KMS-11 (cell line): ENCODE measurements at regions not wholly inside any gene's neighbourhood (a gene's known extent, or its start where the extent isn't known, plus 50 kb on each side); places are given as distances from the start of the nearest gene placed in this dataset.

ENCODE experiments used
- H2AFZ ChIP-seq: fragments of 200-600 bp; sonication (generic); 2 replicates; pipeline ENCODE4 v1.6.1; 2016; ENCODE audit warnings: antibody characterized with exemption, mixed run types, low read depth
- H3K27ac ChIP-seq: fragments of 200-600 bp; sonication (generic); 2 replicates; pipeline ENCODE4 v1.6.1; 2016; ENCODE audit warnings: mild to moderate bottlenecking, mixed run types
- H3K27me3 ChIP-seq: fragments of 200-600 bp; sonication (generic); 2 replicates; pipeline ENCODE4 v1.6.1; 2017; ENCODE audit warnings: mild to moderate bottlenecking, low read depth, mixed run types, moderate library complexity; ENCODE audit not compliant: insufficient read depth
- H3K36me3 ChIP-seq: fragments of 200-600 bp; sonication (generic); 2 replicates; pipeline ENCODE4 v1.6.1; 2017; ENCODE audit warnings: mild to moderate bottlenecking, mixed run types; ENCODE audit not compliant: insufficient read depth
- H3K4me1 ChIP-seq: fragments of 200-600 bp; sonication (generic); 2 replicates; pipeline ENCODE4 v1.6.1; 2016; ENCODE audit warnings: mild to moderate bottlenecking, low read depth, mixed run types; ENCODE audit not compliant: poor library complexity, severe bottlenecking
- H3K4me2 ChIP-seq: fragments of 200-600 bp; sonication (generic); 2 replicates; pipeline ENCODE4 v1.7.0; 2016; ENCODE audit warnings: mild to moderate bottlenecking, mixed run types
- H3K4me3 ChIP-seq: fragments of 200-600 bp; sonication (generic); IDR thresholded peaks from 2 replicates; pipeline ENCODE4 v1.6.1; 2017; ENCODE audit warnings: low read depth, low read length, mixed read lengths; ENCODE audit not compliant: insufficient read depth
- H3K79me2 ChIP-seq: fragments of 200-600 bp; sonication (generic); 2 replicates; pipeline ENCODE4 v1.6.1; 2016; ENCODE audit warnings: low read depth, mixed run types; ENCODE audit not compliant: insufficient read depth
- H3K9ac ChIP-seq: fragments of 200-600 bp; sonication (generic); 2 replicates; pipeline ENCODE4 v1.6.1; 2016; ENCODE audit warnings: mild to moderate bottlenecking, mixed run types
- H4K20me1 ChIP-seq: fragments of 200-600 bp; sonication (generic); 2 replicates; pipeline ENCODE4 v1.6.1; 2016; ENCODE audit warnings: mild to moderate bottlenecking, mixed run types; ENCODE audit not compliant: insufficient read depth
- TF ChIP-seq, protein P1 (sequence below): fragments of 200-600 bp; sonication (generic); conservative IDR thresholded peaks from 2 replicates; pipeline ENCODE4 v1.6.1; 2017; ENCODE audit warnings: low read depth, mild to moderate bottlenecking, antibody characterized with exemption, low read length, moderate library complexity, mixed read lengths

DNA sequence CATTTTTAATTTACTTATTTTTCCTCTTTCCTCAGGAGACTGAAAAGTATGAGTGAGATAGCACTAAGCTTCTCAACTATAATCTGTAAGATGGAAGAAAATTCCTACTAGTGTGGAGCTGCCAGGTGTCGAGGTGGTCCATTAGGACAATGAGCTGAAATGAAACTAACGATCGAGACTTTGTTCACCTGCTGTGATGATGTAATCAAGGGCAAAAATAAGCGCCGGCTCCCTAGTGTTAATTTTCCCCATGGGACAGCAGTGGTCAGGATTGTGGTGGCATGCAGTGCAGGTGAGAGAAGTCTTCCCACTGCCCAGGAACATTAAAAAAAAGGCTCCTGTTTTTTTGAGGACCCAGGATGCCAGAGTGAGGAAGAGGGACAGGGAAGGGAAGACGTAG, 859.1 kb upstream of the GCFC2 start:
- Histone ChIP-seq H3K27me3 (no peaks in the 10 kb centered on the region), H3K27ac (no peak overlapping the region), H3K79me2 (no peaks in the 10 kb centered on the region), H3K4me3 (no peak overlapping the region), H4K20me1 (no peaks in the 10 kb centered on the region), H3K9ac (no peak overlapping the region), H2AFZ (no peak overlapping the region), H3K4me2 (no peak overlapping the region), H3K4me1 (no peaks in the 10 kb centered on the region), H3K36me3 (no peaks in the 10 kb centered on the region)
- TF ChIP-seq, protein P1, sequence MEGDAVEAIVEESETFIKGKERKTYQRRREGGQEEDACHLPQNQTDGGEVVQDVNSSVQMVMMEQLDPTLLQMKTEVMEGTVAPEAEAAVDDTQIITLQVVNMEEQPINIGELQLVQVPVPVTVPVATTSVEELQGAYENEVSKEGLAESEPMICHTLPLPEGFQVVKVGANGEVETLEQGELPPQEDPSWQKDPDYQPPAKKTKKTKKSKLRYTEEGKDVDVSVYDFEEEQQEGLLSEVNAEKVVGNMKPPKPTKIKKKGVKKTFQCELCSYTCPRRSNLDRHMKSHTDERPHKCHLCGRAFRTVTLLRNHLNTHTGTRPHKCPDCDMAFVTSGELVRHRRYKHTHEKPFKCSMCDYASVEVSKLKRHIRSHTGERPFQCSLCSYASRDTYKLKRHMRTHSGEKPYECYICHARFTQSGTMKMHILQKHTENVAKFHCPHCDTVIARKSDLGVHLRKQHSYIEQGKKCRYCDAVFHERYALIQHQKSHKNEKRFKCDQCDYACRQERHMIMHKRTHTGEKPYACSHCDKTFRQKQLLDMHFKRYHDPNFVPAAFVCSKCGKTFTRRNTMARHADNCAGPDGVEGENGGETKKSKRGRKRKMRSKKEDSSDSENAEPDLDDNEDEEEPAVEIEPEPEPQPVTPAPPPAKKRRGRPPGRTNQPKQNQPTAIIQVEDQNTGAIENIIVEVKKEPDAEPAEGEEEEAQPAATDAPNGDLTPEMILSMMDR, result no peak

DNA sequence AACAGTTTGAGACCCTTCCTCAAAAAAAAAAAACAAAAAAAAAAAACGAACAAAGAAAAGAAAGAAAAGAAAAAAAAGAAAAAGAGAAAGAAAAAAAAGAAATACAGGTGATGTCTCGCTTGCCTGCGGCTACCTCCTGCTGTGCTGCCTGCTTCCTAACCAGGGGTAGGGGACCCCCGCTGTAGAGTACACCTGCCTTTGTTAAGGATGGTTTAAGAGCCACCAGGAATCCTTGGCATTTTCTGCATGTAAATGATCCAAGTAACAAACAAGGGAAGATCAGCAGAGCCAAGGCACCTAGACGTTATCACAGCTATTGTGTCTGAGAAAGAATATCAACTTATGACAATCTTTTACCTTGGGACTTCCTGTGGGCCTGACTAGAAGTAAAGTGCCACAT, 856.8 kb upstream of the GCFC2 start:
- TF ChIP-seq, protein P1, result no peak
- no peak overlapping the region for H3K4me2 ChIP-seq
- no peak overlapping the region for H3K27ac ChIP-seq
- no peaks in the 10 kb centered on the region for H3K79me2 ChIP-seq
- no peaks in the 10 kb centered on the region for H4K20me1 ChIP-seq
- no peaks in the 10 kb centered on the region for H3K36me3 ChIP-seq
- no peak overlapping the region for H3K9ac ChIP-seq
- H3K27me3 ChIP-seq, result no peaks in the 10 kb centered on the region
- no peak overlapping the region for H2AFZ ChIP-seq
- no peaks in the 10 kb centered on the region for H3K4me1 ChIP-seq
- H3K4me3 ChIP-seq, result no peak overlapping the region

DNA sequence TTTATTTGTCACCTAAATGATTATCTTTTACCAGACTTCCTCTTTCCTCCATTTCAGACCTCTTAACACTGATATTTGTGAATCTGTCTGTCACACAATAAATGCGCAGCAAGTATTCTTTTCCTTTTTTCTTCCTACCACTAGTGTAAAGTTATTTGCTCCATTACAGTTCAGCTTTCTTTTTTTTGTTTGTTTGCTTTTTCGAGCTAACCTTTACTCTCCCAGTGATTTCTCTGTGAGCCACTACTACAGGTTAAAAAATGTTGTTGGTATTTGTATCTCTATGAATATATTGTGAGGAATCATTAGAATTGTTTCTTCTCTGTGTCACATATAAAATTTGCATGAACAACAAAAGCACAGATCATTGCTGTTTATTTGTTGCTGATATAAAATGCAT, 854.0 kb upstream of the GCFC2 start:
- no peaks in the 10 kb centered on the region for H3K79me2 ChIP-seq
- no peak overlapping the region for H2AFZ ChIP-seq
- TF ChIP-seq, protein P1, result no peak
- H3K4me1 ChIP-seq, result no peaks in the 10 kb centered on the region
- no peak overlapping the region for H3K4me2 ChIP-seq
- no peak overlapping the region for H3K4me3 ChIP-seq
- no peak overlapping the region for H3K9ac ChIP-seq
- no peaks in the 10 kb centered on the region for H3K27me3 ChIP-seq
- H3K27ac ChIP-seq, result no peak overlapping the region
- H3K36me3 ChIP-seq, result no peaks in the 10 kb centered on the region
- no peaks in the 10 kb centered on the region for H4K20me1 ChIP-seq

DNA sequence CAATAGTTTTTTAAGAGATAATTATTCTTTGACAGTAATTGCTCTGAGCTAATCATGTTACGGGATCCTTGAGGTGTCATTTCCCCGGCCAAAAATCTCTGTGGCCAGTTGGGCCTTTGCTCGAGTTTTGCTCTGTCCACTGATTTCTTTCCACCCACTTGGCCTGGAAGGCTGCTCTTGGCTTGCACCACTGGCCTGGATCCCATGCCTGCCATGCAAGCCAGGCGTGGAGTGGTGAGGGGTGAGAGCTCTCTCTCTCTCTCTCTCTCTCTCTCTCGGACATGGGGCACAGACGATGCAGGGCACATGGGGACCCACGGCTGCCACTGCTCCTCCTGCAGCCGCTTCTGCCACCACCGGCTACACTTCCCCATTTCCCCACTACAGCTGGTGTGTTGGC, 853.0 kb upstream of the GCFC2 start:
- no peak overlapping the region for H3K27ac ChIP-seq
- H3K4me1 ChIP-seq, result no peaks in the 10 kb centered on the region
- no peak overlapping the region for H3K4me3 ChIP-seq
- no peaks in the 10 kb centered on the region for H3K79me2 ChIP-seq
- no peaks in the 10 kb centered on the region for H3K36me3 ChIP-seq
- H3K4me2 ChIP-seq, result no peak overlapping the region
- no peak overlapping the region for H2AFZ ChIP-seq
- no peaks in the 10 kb centered on the region for H4K20me1 ChIP-seq
- H3K27me3 ChIP-seq, result no peaks in the 10 kb centered on the region
- TF ChIP-seq, protein P1, result no peak
- no peak overlapping the region for H3K9ac ChIP-seq

DNA sequence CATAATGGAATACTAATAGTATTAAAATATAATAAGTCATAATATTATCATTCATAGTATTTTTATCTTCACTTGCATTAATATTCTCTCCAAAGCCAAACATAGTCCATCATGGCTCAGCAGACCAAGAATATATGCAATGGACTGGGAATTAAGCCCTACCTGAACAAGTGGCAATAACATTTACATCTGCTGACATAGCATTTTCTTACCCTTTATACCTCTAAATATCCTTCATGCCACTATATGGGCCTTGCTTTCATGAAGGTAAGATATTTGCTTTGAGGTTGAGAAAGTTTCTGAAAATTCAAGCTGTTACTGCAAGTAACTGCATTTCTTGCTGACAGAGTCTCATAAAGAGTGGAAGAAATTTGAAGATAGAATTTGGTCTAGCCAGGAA, 847.4 kb upstream of the GCFC2 start:
- no peaks in the 10 kb centered on the region for H3K4me1 ChIP-seq
- no peak overlapping the region for H3K27ac ChIP-seq
- TF ChIP-seq, protein P1, result no peak
- H2AFZ ChIP-seq, result no peak overlapping the region
- H3K4me3 ChIP-seq, result no peak overlapping the region
- H3K27me3 ChIP-seq, result no peaks in the 10 kb centered on the region
- no peaks in the 10 kb centered on the region; the same call in 1 of the 2 replicates for H3K79me2 ChIP-seq
- no peak overlapping the region for H3K4me2 ChIP-seq
- no peaks in the 10 kb centered on the region for H3K36me3 ChIP-seq
- H4K20me1 ChIP-seq, result no peaks in the 10 kb centered on the region
- H3K9ac ChIP-seq, result no peak overlapping the region
